ENCODE measurements at regions not wholly inside any gene's neighbourhood (a gene's known extent, or its start where the extent isn't known, plus 50 kb on each side); places are given as distances from the start of the nearest gene placed in this dataset.
"Not testable (repeated sequence)": the region's sequence is repeated elsewhere in the genome, so short reads cannot be mapped to it uniquely, and the experiment has no call there.

DNA sequence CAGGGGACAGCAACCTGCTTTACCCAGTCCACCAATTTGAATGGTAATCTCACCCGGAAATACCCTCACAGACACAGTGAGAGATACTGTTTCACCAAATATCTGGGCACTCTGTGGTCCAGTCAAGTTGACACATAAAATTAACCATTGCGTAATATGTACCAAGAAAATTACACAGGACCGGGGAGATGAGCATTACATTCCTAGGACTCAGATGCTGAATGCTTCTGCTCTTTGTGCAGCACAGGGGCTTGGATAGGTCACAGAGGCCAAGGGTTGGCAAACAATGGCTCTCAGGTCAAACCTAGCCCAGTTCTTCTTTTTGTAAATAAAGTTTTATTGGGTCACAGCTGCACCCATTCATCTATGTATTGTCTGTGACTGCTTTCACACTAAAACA, 557.2 kb downstream of the MN1 start:
- no peak for DNase-seq (ENCODE audit: low read depth, low spot score)

DNA sequence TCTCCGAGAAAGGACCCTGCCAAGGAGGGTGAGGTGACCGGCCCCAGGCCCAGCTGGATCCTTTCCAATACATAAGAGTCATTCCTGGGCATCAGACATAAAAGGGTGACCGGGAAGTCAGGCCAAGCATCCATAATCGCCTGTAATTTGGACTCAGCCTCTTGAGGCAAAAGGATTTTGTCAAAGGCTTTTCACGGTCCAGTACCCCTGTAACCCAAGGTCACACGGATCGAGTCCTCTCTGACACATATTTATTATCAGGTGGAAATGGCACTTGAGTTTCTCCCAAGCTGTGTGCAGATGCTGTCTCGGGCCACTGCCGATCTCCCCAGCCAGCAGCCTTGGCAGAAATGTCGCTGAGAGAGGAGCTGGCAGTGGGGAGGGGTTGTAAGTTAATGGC, 556.5 kb downstream of the MN1 start:
- no peak for DNase-seq (ENCODE audit: low read depth, low spot score)

DNA sequence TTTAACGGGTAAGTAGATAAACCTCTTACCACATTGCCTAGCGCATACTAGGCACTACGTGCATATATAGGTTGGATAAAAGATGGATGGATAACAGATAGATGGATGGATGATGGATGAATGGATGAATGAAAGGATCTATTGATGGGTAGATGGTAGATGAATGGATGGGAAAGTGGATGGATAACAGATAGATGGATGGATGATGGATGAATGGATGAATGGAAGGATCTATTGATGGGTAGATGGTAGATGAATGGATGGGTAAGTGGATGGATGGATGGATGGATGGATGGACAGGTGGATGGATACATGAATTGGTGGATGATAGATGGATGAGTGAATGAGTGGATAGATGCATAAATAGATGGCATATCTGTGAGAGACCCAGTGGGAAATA, 555.0 kb downstream of the MN1 start:
- DNase-seq (ENCODE audit: low read depth, low spot score) = no peak

GRCh38 chr22:27247701-27248434, 553.7 kb downstream of the MN1 start:
- no peak for DNase-seq (ENCODE audit: low read depth, low spot score)

DNA sequence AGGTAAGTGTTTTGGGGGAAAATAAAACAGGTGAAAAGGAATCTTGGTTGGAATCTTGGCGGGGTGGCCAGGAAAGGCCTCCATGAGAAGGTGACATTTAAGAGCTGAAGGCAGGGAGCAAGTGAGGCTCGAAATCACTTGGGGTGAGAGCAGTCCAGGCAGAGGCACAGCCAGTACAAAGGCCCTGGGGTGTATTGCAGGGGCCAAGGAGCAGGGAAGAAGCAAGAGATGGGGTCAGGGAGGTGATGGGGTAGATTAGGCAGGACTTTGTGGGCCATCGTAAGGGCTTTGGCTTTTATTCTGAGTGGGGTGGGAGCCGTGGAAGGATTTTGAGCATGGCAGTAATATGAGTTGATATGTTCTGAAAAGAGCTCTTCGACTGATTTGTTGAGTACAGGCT, 551.1 kb downstream of the MN1 start:
- DNase-seq (ENCODE audit: low read depth, low spot score) = no peak

DNA sequence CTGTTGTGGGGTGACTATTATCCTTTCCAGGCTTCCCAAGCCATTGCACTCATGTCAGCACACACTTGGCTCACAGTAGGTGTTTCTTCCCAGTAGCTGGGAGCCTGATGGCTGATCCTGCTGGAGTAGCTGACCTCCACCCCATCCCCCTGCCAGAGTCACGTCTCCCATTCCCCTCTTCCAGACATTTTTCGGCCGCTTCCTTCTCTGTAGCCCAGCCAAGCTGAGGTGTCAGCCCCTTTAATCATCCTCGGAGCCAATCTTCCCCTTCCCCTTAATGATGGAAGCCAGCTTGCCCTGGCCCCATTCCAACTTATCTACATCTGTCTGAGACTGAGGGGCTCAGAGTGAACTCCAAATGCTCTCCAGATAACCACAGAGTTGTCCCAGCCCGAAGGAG, 550.7 kb downstream of the MN1 start:
- no peak for DNase-seq (ENCODE audit: low read depth, low spot score)

DNA sequence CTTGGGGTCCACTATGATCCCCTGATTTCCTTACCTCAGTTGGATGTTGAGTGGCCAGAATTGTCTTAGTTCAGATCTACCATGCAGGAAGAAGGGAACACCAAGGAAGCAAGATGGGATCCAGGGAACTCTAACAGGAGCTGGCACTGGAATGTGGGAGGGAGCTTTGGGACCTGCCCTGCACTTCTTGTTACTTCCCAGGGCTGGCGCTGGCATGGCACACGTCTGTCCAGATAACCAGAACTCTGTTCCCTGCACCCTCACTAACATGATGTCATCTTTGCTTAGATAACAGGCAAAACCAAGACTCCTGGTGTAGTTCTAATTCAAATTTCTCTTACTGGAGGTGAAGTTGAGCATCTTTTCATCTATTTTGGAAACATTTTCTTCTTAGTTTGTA, 550.0 kb downstream of the MN1 start:
- no peak for DNase-seq (ENCODE audit: low read depth, low spot score)

DNA sequence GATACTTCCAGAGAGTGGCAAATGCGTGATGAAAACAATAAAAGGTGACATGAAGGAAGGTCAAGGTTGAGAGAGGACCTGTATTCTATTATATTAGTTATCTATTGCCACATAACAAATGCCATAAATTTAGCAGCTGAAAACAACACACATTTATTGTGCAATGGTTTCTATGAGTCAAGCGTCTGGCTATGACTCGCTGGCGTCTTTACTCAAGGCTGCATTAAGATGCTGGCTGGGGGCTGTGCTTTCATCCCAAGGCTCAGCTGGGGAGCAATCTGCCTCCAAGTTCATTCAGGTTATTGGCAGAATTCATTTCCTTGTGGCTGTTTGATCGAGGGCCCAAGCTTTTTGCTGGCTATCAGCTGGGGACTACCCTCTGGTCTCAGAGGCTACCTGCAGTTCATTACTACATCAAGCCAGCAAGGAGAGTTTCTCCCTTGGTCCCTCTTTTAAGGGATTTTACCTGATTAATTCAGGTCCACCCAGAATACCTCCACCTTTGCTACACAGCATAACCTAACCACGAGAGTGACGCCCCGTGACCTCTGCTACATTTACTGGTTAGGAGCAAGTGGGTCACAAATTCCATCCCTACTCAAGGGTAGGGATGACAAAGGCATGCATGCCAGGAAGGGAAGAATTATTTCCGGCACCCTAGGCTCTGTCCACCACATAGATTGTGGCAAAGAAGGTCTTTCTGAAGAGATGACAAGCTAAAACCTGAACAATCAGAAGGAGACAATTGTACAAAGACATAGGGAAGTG, 549.1 kb downstream of the MN1 start:
- no peak for DNase-seq (ENCODE audit: low read depth, low spot score)

GRCh38 chr22:27253108-27253902, 548.3 kb downstream of the MN1 start:
- no peak for DNase-seq (ENCODE audit: low read depth, low spot score)

- not testable (repeated sequence) for DNase-seq (ENCODE audit: low read depth, low spot score)
These were observed 547.5 kb downstream of the MN1 start for GRCh38 chr22:27254063-27254462.

GRCh38 chr22:27255580-27255979, 546.0 kb downstream of the MN1 start:
- DNase-seq (ENCODE audit: low read depth, low spot score) = no peak

- DNase-seq (ENCODE audit: low read depth, low spot score) = no peak
These were observed 543.6 kb downstream of the MN1 start for GRCh38 chr22:27257987-27258386.

DNA sequence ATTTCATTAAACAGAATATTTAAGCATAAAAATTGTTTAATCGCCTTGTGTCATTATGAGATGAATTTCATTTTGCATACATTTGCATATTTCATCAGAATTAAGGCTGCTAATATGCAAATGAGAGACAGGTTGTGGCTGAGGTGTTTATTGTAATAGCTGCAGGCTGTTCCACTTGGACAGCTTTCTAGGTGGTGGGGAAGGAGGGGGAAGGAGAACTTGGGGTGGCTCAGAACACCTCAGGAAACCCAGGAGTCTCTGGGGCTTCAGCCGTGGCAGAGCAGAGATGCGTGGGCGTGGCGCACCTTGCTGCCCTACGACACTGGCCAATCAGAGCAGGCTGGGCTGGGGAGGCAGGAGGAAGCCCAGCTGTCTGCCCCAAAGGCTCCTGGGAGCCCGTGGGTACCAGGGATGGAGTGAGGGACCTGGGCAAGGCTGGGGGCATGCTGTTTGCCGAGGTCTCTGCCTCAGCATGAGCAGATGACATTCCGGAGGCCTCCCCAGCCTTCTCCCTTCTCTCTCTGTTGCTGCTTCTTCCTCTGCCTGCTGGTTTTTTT, 542.9 kb downstream of the MN1 start:
- no peak for DNase-seq (ENCODE audit: low read depth, low spot score)

GRCh38 chr22:27259433-27259832, 542.1 kb downstream of the MN1 start:
- DNase-seq (ENCODE audit: low read depth, low spot score) = no peak

- DNase-seq (ENCODE audit: low read depth, low spot score) = no peak
These were observed 541.4 kb downstream of the MN1 start for GRCh38 chr22:27260087-27260698.

GRCh38 chr22:27262361-27262760, 539.2 kb downstream of the MN1 start:
- DNase-seq (ENCODE audit: low read depth, low spot score) = no peak

GRCh38 chr22:27264184-27264583, 537.4 kb downstream of the MN1 start:
- DNase-seq (ENCODE audit: low read depth, low spot score) = no peak

GRCh38 chr22:27267145-27267544, 534.4 kb downstream of the MN1 start:
- no peak for DNase-seq (ENCODE audit: low read depth, low spot score)

GRCh38 chr22:27269751-27270543, 531.6 kb downstream of the MN1 start:
- DNase-seq (ENCODE audit: low read depth, low spot score) = no peak

DNA sequence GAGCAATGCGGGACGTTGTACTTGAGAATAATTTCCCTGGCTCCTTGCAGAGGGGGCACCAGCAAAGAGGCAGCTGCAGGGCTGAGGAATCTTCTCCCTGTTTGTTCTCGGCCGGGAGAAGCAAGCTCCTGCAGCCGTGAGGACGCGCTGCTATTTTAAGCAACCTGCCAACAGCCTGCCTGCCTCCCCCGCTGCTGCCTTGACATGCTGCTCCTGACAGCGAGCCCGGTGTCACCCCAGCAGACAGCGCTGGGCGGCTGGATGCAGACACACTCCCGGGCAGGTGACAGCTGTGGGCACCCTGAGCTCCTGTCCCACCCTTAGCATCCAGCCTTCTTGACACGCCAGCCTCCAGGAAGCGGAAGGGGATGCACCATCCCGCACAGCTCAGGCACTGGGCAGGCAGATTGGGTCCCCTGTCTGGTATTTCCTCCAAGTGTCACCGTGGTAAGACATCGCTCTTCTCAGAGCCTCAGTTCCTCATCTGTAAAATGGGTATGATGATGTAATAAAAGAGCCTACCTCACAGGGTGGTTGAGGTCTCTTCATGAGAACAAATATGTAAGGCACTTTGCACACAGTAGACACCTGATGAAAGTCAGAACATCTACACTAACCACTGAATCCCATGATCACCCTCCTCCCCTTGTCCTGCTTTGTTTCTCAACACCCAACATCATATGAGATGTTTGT, 530.6 kb downstream of the MN1 start:
- DNase-seq (ENCODE audit: low read depth, low spot score) = no peak

Measured in pulmonary artery endothelial cell (primary cell).